Gastroesophageal sphincter (tissue), 4 donors: ENCODE measurements at regions not wholly inside any gene's neighbourhood (a gene's known extent, or its start where the extent isn't known, plus 50 kb on each side); places are given as distances from the start of the nearest gene placed in this dataset.

Source experiments
- ATAC-seq: fragments of 150-250 bp; one replicate; pipeline ENCODE4 v1.9.1; 2016; ENCODE audit warnings: mild to moderate bottlenecking, moderate library complexity
- H3K27ac ChIP-seq, 4 donors: fragments of 200-600 bp; sonication (generic) in 3 of 4; 1 replicate in 3 of 4; 2 replicates in 1 of 4; pipeline ENCODE4 v1.5.1; 2016 to 2019
- H3K27me3 ChIP-seq: fragments of 200-600 bp; sonication (generic); one replicate; pipeline ENCODE4 v1.5.1; 2019
- H3K36me3 ChIP-seq, 2 donors: fragments of 200-600 bp; sonication (generic); one replicate each; pipeline ENCODE4 v1.5.1; 2019; ENCODE audit warnings: control low read depth in 1 of 2
- H3K4me1 ChIP-seq, 3 donors: fragments of 200-600 bp; sonication (generic); 1 replicate in 2 of 3; 2 replicates in 1 of 3; pipeline ENCODE4 v1.5.1; 2016 to 2019; ENCODE audit warnings: control low read depth in 2 of 3
- H3K4me3 ChIP-seq, 2 donors: fragments of 200-600 bp; sonication (generic); one replicate each; pipeline ENCODE4 v1.5.1; 2019; ENCODE audit warnings: mild to moderate bottlenecking in 1 of 2, moderate library complexity in 1 of 2
- H3K9me3 ChIP-seq, 3 donors: fragments of 200-600 bp; sonication (generic); one replicate each; pipeline ENCODE4 v1.5.1; 2017 to 2019; ENCODE audit warnings: control low read depth in 2 of 3
- CTCF ChIP-seq, 4 experiments: fragments of 200-600 bp in 2 of 4; fragments of 450-650 bp in 2 of 4; sonication (generic) in 1 of 4; IDR thresholded peaks; one replicate each; pipeline ENCODE4 v1.5.1; 2017 to 2019; ENCODE audit warnings: antibody characterized with exemption in 4 of 4, mild to moderate bottlenecking in 2 of 4, moderate library complexity in 2 of 4
- EP300 ChIP-seq: sonication (generic); formaldehyde crosslinking; IDR thresholded peaks from one replicate; pipeline ENCODE4 v1.6.1; 2017; ENCODE audit warnings: antibody characterized with exemption, mild to moderate bottlenecking
- POLR2A ChIP-seq, 2 donors: fragments of 450-650 bp; IDR thresholded peaks; one replicate each; pipeline ENCODE4 v1.6.1; 2017; ENCODE audit warnings: antibody characterized with exemption in 2 of 2, mild to moderate bottlenecking in 2 of 2, moderate library complexity in 1 of 2
- POLR2AphosphoS5 ChIP-seq: sonication (generic); formaldehyde crosslinking; IDR thresholded peaks from one replicate; pipeline ENCODE4 v1.6.1; 2017; ENCODE audit warnings: antibody characterized with exemption
- WGBS, 2 donors: methylation state at CpG; one replicate each; pipeline ENCODE4 v1.1.5; 2018; ENCODE audit warnings: low coverage in 1 of 2; 5-methylcytosine and 5-hydroxymethylcytosine counted together

- Histone ChIP-seq H3K4me3 (peak overlapping the region in 1 of 2 donors; percentile 13), H3K4me1 (peaks cover 0 to 11% (median 0%) of the 10 kb centered on the region in 3 donors), H3K36me3 (no peaks in the 10 kb centered on the region), H3K27me3 (peaks cover 23% of the 10 kb centered on the region), H3K27ac (no peak overlapping the region), H3K9me3 (no peaks in the 10 kb centered on the region)
- no peak for ATAC-seq
- TF ChIP-seq POLR2A (IDR thresholded peaks at IDR 0.05) (no peak), POLR2AphosphoS5 (no peak), EP300 (no peak), CTCF (IDR thresholded peaks at IDR 0.05) (no peak)
- 23 to 33% methylated on average over 3 to 11 of the region's 11 CpGs for WGBS, 2 donors
Observed at GRCh38 chr7:51471981-51472296, 155.3 kb upstream of the COBL start.

GRCh38 chr7:51471210-51471980 lies 154.8 kb upstream of the COBL start:
- peak overlapping the region in 1 of 2 donors; percentile 13 for H3K4me3 ChIP-seq

GRCh38 chr7:51467384-51468017 lies 150.9 kb upstream of the COBL start:
- WGBS, 2 donors, result 100% methylated on average over 1 of the region's 2 CpGs; no CpG with 5 or more reads in 1 of the 2 donors
- H3K27ac ChIP-seq, result no peak overlapping the region
- peaks cover 0 to 11% (median 0%) of the 10 kb centered on the region in 3 donors for H3K4me1 ChIP-seq
- peaks cover 5% of the 10 kb centered on the region for H3K27me3 ChIP-seq
- no peaks in the 10 kb centered on the region for H3K36me3 ChIP-seq
- no peaks in the 10 kb centered on the region for H3K9me3 ChIP-seq
- no peak for TF ChIP-seq POLR2A (IDR thresholded peaks at IDR 0.05)
- TF ChIP-seq EP300, result no peak
- TF ChIP-seq CTCF (IDR thresholded peaks at IDR 0.05), result no peak
- TF ChIP-seq POLR2AphosphoS5, result no peak
- no peak overlapping the region for H3K4me3 ChIP-seq
- no peak for ATAC-seq

More at GRCh38 chr7:51471210-51471980, 154.8 kb upstream of the COBL start:
- Histone ChIP-seq H3K4me1 (peaks cover 0 to 11% (median 0%) of the 10 kb centered on the region in 3 donors), H3K27ac (no peak overlapping the region), H3K27me3 (peaks cover 23% of the 10 kb centered on the region), H3K36me3 (no peaks in the 10 kb centered on the region), H3K9me3 (no peaks in the 10 kb centered on the region)
- TF ChIP-seq EP300 (no peak), POLR2A (IDR thresholded peaks at IDR 0.05) (no peak), CTCF (IDR thresholded peaks at IDR 0.05) (no peak)
- no peak for ATAC-seq
- 13 to 20% methylated on average over 1 to 20 of the region's 33 CpGs for WGBS, 2 donors

GRCh38 chr7:51459809-51460208 lies 143.2 kb upstream of the COBL start:
- no peak overlapping the region for H3K27ac ChIP-seq
- TF ChIP-seq POLR2AphosphoS5 (no peak), CTCF (IDR thresholded peaks at IDR 0.05) (no peak), POLR2A (IDR thresholded peaks at IDR 0.05) (no peak), EP300 (no peak)
- no peaks in the 10 kb centered on the region for H3K36me3 ChIP-seq
- ATAC-seq, result no peak
- H3K27me3 ChIP-seq, result no peaks in the 10 kb centered on the region
- 93 to 100% methylated on average over 3 of the region's 4 CpGs for WGBS, 2 donors
- peaks cover 0 to 9% (median 0%) of the 10 kb centered on the region in 3 donors for H3K4me1 ChIP-seq
- no peak overlapping the region for H3K4me3 ChIP-seq
- no peaks in the 10 kb centered on the region for H3K9me3 ChIP-seq

- TF ChIP-seq POLR2A (IDR thresholded peaks at IDR 0.05), result no peak
- Histone ChIP-seq H3K4me1 (peaks cover 0 to 9% (median 0%) of the 10 kb centered on the region in 3 donors), H3K27me3 (no peaks in the 10 kb centered on the region), H3K27ac (no peak overlapping the region), H3K36me3 (no peaks in the 10 kb centered on the region), H3K9me3 (no peaks in the 10 kb centered on the region), H3K4me3 (no peak overlapping the region)
- WGBS, 2 donors, result 93 to 96% methylated on average over 2 to 4 of the region's 4 CpGs
- ATAC-seq, result no peak
Observed at GRCh38 chr7:51458693-51459092, 142.1 kb upstream of the COBL start.
